Left renal pelvis (tissue), 4 donors: ENCODE measurements at regions not wholly inside any gene's neighbourhood (a gene's known extent, or its start where the extent isn't known, plus 50 kb on each side); places are given as distances from the start of the nearest gene placed in this dataset.
"Not testable (repeated sequence)": the region's sequence is repeated elsewhere in the genome, so short reads cannot be mapped to it uniquely, and the experiment has no call there.

Experiments
- DNase-seq, 4 donors: peaks; one replicate each; pipeline ENCODE4 v3.0.0-alpha.2; 2013; ENCODE audit warnings: low read depth in 4 of 4, low spot score in 3 of 4

DNA sequence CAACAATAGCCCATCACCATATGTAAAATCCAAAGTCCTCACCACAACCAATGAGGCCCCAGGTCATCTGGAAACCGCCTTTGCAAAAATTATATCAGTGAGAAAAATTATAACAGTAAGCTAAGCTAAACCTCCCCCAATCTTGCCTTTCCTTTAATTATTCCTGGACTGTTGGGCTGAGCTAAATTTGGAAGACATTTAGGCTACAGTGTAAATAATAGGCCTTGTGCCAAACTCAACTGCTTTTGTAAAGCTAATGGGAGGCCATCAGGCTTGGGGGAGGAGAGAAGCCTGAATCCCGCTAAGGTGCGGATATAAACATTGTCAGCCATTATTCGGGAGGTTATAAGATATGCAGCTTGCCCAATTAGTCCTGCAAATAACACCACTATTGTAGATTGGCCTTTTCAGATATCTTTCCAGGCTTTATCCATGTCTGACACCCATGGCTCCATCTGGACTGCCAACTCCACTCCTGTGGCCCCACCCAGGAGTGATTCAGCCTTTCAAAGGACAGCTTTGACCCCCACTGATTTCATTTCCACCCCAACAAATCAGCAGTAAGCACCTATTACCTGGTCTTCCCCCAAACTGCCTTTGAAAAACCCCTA is 53.0 kb upstream of the CA12 start:
- no peak for DNase-seq

DNA sequence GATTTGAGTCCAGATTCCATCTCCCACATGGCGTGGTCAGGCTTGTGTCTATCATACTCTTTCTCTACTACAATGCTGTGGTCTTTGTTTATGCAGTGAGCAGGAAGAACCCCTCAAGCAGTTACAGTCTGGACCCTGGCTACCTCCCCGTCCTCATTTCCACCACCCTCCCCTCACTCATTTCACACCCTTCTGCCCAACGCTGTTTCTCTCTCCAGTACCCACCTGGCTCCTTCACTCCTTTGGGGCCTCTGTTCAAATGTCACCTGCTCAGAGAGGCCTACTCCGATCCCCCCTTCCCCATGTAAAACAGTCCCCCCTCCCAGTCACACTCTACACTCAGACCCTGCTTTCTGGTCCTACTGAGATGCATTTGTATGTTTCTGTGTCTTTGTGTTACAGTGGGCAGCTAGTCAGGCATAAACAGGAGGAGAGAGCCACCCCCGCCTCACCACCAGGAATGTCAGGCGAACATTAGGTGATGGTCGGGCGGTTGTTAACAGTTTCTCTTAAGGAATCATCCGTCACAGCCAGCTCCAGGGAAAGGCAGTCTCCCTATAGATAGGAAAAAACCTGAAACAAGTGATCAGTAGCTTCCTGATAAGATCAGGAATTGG is 53.7 kb upstream of the CA12 start:
- DNase-seq, result no peak

DNA sequence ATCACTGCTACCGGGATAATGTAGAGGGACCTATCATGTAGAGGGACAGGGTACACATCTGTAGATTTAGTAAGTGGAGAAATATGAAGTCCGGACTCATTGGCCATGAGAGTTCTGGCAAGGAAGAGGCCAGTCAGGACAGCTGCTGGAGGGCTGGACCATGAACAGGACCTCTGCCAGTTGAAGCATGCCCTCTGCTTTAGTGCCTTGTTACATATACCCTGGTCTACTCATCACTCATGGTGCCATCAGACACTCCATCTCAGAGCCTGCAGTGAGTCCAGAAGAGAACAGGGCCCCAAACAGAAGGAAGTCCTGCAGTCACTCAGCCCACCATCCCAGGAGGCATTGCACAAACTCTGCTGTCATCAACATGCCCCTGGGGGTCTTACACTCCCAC is 54.7 kb upstream of the CA12 start:
- no peak for DNase-seq

DNA sequence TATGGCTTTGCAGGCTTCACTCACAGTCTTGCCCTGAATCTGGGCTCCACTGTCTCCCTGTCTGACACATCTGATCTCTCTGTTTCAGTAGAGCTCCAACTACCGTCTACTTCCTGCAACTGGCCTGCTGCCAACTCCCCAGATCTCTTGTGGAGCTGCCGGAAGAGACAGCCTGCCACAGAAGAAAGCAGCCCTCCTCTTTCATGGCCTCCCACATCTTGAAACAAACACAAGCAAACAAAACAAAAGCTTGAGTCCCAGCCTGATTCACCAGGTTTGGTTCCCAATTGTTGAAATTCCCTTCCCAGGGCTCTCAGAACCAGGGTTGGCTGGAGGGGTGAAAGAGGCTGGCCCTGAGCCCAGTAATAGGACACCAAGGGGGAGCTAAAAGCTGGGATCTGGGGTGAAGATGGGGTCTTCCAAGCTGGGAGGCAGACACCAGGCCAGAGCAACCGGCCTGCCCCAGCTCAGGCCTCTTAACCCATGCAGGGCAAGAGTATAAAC is 55.3 kb upstream of the CA12 start:
- DNase-seq, result peak; percentile 68 to 75 (median 71)

DNA sequence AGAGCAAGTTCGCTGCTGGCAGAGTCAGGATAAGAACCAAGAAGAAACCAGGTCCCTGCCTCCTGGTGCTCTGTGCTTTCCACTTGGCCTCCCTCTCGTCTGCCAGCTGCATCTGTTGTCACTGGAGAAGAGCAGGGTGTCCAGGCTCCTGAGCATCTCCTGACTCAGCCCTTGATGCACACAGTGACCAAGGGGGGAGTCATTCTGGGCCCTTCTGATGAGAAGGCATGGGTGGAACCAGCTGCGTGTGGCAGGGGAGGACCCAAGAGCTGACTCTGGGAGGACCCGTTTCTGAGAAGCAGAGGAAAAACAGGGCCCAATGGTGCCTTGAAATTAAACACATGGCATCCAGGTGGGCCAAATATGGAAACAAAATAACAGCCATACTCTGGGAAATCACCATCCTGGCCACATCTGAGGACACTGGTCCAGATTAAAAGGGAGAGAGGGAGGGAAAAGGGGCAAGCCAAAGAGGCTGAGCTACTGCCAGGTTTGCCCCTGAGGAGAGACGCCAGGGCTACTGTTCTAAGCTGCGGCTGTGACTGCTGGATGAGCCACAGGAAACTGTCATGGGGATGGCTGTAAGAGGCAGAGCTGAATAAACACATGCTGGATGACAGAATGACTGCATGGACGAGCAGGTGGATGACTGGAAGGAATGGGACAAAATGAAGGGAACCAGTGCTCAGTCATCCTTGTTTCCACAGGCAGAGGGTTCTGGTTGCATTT is 58.1 kb upstream of the CA12 start:
- no peak for DNase-seq

DNA sequence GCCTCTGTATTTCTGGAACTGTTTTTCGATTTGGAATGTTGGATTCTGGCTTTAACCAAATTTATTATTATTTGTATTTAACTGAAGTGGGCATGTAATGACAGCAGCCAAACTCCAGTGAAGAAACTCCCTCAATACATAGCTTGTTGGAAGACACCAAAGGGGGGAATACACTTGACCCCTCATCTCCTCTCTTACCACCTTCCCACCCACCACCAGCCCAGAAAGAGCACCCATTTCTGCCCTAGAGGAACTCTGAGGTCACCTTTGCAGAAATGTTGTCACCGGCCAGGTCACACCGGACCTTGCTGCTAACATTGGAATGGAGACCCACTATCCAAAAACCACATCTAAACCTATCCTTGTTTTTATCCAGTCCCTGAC is 58.6 kb upstream of the CA12 start:
- no peak for DNase-seq

DNA sequence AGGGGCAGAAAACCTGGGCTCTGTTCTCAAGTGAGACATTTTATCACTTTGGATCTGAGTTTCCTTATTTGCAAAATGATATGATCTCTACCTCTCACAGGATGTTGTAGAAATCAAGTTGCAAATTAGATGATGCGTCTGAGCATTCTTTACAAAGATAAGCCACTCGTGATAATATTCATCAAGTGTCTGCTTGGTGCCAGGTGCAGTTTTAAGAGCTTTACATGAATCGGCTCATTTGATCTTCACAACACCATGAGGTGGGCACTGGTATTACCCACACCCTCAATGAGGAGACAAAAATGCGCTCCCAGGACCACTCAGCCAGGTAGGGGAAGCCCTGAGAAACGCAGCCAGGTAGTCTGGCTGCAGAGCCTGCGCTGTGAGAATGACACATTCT is 59.1 kb upstream of the CA12 start:
- no peak for DNase-seq

DNA sequence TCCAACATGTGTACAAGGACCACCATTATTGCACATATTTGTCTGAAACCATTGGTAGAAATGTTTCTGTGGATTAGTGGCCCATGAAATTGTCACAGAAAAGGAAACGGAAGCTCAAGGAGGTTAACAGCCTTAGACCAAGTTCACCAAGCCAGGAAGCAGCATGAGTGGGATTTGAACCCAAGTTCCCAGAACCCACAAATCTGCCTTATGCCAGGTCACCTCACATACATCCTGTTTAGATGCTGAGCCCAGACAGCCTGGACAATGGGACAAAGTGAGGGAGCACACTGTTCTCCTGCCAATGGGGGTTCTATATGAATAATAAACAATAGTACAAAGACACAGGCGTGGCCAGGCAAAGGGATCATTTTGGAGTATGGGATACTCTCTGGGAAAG is 59.6 kb upstream of the CA12 start:
- DNase-seq, result no peak

DNA sequence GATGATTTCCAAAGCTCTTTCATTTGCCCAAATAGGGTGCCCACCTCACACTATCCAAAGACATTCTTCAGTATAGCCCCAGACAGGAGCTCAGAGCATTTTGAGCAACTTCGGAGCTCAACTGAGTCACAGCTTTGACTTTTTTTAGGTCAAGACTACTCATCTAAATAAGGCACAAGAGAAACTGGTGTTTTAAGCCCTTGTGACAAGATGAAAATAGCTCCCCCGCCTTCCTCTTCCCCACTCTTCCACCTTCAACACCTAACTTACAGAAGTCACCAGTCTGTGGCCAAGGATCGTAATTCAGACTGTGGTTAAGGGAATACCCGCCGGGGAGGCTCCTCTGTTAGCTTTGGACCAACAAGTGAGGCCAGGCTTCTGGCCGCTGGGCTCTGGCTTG is 60.4 kb upstream of the CA12 start:
- DNase-seq, result no peak

DNA sequence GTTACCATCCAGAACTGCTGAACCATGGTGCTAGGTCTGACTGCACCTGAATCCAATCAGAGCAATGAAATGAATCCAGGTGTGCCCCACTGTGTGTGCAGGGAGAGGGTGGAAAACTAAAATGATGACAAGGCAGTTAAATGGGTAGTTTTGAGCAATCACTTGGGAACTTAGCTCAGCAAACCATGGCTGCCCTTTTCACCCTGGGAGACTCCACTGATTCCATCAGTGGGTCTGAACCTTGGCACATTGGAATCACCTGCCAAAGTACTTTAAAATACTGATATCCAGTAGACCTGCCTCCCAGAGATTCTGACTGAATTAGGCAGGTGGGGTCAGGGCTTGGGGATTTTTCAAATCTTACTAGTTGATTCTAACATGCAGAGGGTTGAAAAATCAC is 59.8 kb upstream of the USP3 start:
- no peak for DNase-seq

DNA sequence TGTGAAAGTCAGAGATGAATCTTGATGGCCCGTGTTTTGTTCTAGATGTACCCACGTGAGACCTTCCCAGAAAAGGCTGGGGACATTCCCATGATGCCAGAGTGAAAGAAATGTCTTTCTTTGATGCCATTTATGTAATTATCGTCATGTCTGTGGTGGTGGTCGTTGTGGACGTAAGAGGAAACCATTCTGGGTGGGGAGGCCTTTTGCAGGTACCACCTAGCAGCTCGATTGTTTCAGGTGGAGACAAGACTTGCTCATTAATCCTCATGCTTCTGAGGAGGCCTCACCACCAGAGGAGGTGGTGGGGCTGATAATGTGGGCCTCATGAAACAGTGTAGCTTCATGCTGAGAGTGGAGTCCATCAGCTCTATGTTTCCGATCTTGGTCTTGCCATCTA is 58.1 kb upstream of the USP3 start:
- no peak for DNase-seq

DNA sequence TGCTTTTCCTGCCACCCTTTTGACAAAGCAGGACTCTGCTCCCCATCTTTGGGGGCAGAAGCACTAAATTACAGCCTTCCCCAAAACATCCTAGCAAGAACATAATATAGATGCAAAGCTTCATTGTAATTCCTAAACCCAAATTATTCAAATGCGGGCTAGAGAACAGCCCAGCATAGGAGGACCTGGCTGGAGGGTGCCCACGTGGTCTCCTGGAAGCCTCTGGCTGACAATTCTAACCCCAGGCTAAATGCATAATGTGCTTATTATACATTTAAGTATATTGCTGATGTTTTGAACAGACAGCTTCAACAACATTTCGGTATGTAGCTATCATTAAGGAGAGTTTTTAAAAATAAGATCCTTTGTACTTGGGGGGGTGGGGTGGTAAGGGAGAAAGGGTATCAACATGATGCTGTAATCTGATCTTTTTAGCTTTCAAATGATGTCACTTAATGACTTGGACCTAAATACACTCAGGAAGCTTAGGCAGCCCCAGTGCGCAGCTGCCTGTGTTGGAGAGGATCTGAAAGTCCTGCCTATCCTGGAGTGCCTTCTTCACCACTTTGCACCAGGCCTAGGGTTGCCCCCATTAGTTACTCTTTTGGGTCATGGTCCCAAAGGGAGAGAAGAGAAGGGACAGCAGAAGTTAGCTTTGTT is 57.2 kb upstream of the USP3 start:
- no peak for DNase-seq

DNA sequence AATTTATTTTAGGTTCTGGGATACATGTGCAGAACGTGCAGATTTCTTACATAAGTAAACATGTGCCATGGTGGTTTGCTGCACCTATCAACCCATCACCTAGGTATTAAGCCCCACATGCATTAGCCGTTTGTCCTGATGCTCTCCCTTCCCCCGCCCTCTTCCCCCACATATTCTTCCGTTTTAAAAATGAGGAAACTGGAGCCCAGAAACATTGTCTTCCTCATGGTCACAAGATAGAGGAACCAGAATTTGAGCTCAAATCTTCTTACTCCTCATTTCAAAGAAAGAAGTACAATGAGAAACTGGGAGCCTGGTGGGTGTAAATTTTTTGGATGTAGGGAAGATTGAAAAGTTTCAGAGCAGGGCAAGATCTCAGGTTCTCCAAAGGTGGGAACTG is 56.1 kb upstream of the USP3 start:
- DNase-seq, result no peak

DNA sequence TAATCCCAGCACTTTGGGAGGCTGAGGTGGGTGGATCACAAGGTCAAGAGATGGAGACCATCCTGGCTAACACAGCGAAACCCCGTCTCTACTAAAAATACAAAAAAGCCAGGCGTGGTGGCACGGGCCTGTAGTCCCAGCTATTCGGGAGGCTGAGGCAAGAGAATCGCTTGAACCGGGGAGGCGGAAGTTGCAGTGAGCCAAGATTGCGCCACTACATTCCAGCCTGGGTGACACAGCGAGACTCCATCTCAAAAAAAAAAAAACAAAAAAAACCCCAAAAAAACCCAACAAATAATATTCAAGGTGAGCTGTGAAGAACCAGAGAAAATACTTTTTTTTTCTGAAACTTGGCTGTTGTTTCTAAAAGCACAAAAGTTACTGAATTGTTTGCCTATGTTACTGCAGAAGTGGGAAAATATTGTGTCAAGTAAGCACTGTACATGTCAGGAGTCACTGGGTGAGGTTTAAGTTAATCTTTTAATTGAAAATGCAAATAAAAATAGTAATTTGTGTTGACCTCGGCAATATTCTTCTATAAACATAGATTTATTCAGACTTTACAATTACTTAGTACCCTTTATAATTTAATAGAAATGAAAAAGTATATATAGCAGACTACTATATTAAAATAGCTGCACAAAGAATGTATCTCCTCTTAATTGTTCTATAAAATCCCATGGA is 55.4 kb upstream of the USP3 start:
- DNase-seq, result not testable (repeated sequence)

DNA sequence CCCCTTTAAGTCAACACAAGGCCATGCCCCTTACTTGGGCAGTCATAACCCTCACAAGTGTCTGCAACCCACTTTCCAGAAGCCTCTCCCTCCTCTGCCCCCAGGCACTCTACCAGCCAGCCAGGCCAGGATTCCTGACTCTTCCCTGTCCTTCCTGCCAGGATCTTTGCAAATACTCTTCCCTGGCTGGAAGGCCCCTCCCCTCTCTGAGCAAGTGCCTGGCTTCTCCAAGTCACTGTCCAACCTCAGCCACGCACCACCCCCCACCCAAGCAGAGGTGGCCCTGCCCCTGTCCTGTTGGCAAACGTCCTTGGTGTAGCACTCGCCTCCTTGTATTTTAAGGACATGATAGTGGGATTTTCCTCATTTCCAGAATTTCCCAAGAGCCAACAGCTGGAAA is 54.7 kb upstream of the USP3 start:
- DNase-seq, result no peak

DNA sequence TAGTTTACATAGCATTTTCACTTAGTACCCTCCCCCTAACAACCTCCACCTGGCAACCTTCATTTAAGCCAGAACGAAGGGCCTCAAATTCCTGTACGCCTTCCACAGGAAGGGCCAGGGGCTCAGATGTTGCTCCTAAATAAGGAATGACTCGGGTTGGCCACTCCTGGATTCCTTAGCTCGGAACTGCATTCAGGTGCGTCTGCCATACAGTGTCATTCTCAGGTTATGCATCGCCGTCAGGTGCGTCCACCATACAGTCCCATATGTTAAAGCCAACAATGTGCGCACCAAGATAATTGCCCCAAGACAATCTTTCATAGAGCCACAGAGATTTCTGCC is 53.5 kb upstream of the USP3 start:
- no peak for DNase-seq

DNA sequence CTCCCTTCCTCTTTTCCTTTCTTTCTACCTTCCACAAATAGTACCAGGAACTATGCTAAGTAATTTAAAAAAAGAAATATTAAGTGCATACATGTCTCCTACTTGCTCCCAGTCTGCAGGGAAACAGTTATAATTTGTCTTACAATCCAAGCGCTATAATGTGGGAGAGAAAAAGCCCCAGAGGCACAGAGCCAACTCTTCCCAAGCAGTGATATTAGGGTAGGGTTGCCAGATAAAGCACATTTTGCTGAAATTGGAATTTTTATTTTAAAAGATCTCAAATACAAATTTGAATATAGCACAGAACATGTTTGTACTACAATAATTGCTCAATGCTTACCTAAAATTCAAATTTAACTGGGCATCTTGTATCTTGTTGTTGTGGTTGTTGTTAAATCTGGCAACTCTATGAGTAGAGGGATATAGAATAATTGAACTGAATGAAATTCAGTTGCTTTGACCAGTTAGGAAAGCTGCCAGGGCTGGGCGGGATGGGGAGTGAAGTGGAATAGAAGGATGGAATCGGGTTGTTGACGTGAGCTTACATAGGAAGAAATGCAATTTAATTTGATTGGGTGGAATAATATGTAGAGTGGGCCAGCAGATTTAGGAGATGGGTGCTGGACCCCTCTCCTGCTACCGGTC is 52.6 kb upstream of the USP3 start:
- DNase-seq, result no peak

DNA sequence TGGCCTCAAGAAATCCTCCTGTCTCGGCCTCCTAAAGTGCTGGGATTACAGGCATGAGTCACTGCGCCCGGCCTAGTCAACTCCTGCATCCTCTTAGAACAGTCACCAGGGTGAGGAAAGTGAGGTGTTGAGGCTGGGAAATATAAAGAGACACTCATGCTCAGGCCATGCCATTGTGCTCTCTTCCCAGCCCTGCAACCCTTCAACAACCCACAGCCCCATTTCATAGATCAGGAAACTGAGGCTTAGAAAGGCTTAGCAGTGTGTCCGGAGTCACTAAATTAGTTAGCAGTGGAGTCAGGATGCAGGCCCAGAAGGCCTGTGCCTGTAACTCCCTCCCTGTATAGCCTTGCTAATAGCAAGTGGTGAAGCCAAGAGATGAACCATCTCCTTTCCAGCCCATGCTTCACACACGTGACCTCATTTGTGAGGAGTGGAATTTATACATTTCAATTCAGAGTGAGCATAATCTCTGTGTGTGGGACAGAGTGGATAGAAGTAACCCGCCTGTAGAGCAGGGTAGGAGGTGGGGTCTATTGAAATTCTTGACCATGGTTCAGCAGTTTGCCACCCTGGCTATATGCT is 51.7 kb upstream of the USP3 start:
- DNase-seq, result no peak

DNA sequence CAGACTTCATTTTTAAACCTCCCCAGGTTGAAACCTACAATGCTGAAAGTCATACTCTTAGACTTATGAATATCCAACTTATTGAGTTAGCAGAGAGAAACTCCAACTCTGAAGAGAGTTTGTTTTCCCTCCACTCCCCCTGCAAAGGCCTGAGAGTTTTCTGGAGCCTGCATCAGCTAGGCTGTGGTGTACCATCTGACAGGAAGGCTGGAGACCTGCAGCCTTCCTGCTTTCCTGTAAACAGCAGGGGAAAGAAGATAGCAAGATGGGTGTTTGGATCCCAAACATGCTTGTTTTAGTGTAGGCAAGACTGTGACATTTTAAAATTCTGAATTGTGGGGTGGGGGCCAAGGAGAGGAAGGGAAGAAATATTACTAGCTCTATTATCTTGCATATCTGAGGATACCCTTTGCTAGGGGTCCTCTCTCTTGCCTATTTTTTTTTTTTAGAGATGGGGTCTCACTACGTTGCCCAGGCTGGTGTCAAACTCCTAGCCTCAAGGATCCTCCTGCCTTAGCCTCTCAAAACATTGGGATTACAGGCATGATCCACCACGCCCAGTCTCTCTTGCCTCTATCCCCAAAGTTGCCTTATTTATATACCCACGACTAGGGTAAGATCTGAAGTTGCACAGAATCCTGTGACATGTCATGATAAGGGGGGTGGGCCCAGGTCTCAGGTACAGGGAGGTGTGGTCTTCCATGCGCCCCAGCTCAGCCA is 51.0 kb upstream of the USP3 start:
- DNase-seq, result no peak
